ENCODE measurements at regions not wholly inside any gene's neighbourhood (a gene's known extent, or its start where the extent isn't known, plus 50 kb on each side); places are given as distances from the start of the nearest gene placed in this dataset.

- H3K27me3 ChIP-seq (ENCODE audit: control insufficient read depth in 1 of 2, insufficient read depth in 1 of 2, low read length in 2 of 2): peaks cover 0 to 19% of the 10 kb centered on the region in 2 experiments
- H4K91ac ChIP-seq (ENCODE audit: low read length): no peak overlapping the region
- H3K9ac ChIP-seq (ENCODE audit: low read length): no peak overlapping the region
- no peak overlapping the region for H2BK120ac ChIP-seq (ENCODE audit: low read depth, low read length)
- H3K4me2 ChIP-seq (ENCODE audit: low read length, poor library complexity, severe bottlenecking): no peak overlapping the region
- no peak overlapping the region for H2BK15ac ChIP-seq (ENCODE audit: low read depth, poor library complexity, severe bottlenecking)
- no peaks in the 10 kb centered on the region for H3K9me3 ChIP-seq (ENCODE audit: control insufficient read depth, low read length)
- 43% methylated on average over 2 of the region's 2 CpGs for WGBS
- H3K79me1 ChIP-seq (replicated peaks; ENCODE audit: low read length, poor library complexity, severe bottlenecking): peaks cover 5% of the 10 kb centered on the region
- no peak overlapping the region for H3K14ac ChIP-seq (ENCODE audit: low read length in 2 of 2)
- no peaks in the 10 kb centered on the region for H3K36me3 ChIP-seq (ENCODE audit: control insufficient read depth in 1 of 2, insufficient read depth in 2 of 2, low read depth in 1 of 2, low read length in 2 of 2)
- no peak for DNase-seq
- no peak overlapping the region for H2AFZ ChIP-seq (ENCODE audit: low read depth, low read length)
- no peak overlapping the region for H3K4ac ChIP-seq (ENCODE audit: low read depth in 1 of 2, low read length in 2 of 2)
- no peak overlapping the region for H2AK5ac ChIP-seq (ENCODE audit: low read length, severe bottlenecking)
- H3K18ac ChIP-seq (ENCODE audit: low read depth in 1 of 2, low read length in 2 of 2): no peak overlapping the region
- H4K8ac ChIP-seq (ENCODE audit: low read length): no peak overlapping the region
- H3K27ac ChIP-seq (ENCODE audit: low read length, poor library complexity, severe bottlenecking): no peak overlapping the region
- H2BK12ac ChIP-seq (ENCODE audit: low read length in 2 of 2): no peak overlapping the region
- no peak overlapping the region for H3K23ac ChIP-seq (ENCODE audit: low read length in 2 of 2)
- no peak overlapping the region for H2BK5ac ChIP-seq (ENCODE audit: low read depth, low read length, poor library complexity, severe bottlenecking)
- H3K4me1 ChIP-seq (ENCODE audit: control insufficient read depth, insufficient read depth, low read depth, low read length): peaks cover 25% of the 10 kb centered on the region
- H3K4me3 ChIP-seq (ENCODE audit: insufficient read depth in 1 of 2, low read depth in 1 of 2, low read length in 2 of 2): no peak overlapping the region
These were observed 263.6 kb upstream of the CRY1 start for GRCh38 chr12:107356937-107357295.

DNA sequence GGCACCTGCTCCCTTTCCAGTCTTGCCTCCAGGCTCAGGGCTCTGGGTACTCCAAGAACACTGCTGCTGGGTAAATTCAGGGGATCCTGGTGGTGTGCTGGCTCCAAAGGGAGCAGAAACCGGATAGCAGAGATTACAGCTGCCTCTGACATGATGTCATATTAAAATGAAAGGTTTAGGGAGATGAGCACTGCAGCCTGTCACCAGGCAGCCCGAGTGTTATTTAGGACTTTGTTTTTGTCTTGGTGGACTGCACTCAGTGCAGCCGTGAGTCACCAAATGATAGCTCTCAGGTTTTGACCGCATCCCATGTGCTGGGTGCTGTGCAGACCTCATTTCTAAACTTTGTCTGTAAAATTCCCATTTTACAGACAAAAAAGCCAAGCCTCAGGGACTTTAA lies 266.0 kb upstream of the CRY1 start:
- Histone ChIP-seq H2BK15ac (ENCODE audit: low read depth, poor library complexity, severe bottlenecking) (no peak overlapping the region), H3K27me3 (ENCODE audit: control insufficient read depth in 1 of 2, insufficient read depth in 1 of 2, low read length in 2 of 2) (peaks cover 0 to 17% of the 10 kb centered on the region in 2 experiments), H2AK5ac (ENCODE audit: low read length, severe bottlenecking) (no peak overlapping the region), H2BK120ac (ENCODE audit: low read depth, low read length) (no peak overlapping the region), H4K8ac (ENCODE audit: low read length) (no peak overlapping the region), H3K4me3 (ENCODE audit: insufficient read depth in 1 of 2, low read depth in 1 of 2, low read length in 2 of 2) (no peak overlapping the region), H3K4me2 (ENCODE audit: low read length, poor library complexity, severe bottlenecking) (no peak overlapping the region), H3K9ac (ENCODE audit: low read length) (peak overlapping the region; percentile 30), H3K4me1 (ENCODE audit: control insufficient read depth, insufficient read depth, low read depth, low read length) (peaks cover 25% of the 10 kb centered on the region), H3K14ac (ENCODE audit: low read length in 2 of 2) (no peak overlapping the region), H2BK12ac (ENCODE audit: low read length in 2 of 2) (no peak overlapping the region), H4K91ac (ENCODE audit: low read length) (no peak overlapping the region), H2AFZ (ENCODE audit: low read depth, low read length) (no peak overlapping the region), H3K18ac (ENCODE audit: low read depth in 1 of 2, low read length in 2 of 2) (no peak overlapping the region), H3K4ac (ENCODE audit: low read depth in 1 of 2, low read length in 2 of 2) (no peak overlapping the region), H3K79me1 (replicated peaks; ENCODE audit: low read length, poor library complexity, severe bottlenecking) (no peaks in the 10 kb centered on the region), H3K9me3 (ENCODE audit: control insufficient read depth, low read length) (no peaks in the 10 kb centered on the region), H2BK5ac (ENCODE audit: low read depth, low read length, poor library complexity, severe bottlenecking) (no peak overlapping the region), H3K27ac (ENCODE audit: low read length, poor library complexity, severe bottlenecking) (no peak overlapping the region), H3K23ac (ENCODE audit: low read length in 2 of 2) (no peak overlapping the region), H3K36me3 (ENCODE audit: control insufficient read depth in 1 of 2, insufficient read depth in 2 of 2, low read depth in 1 of 2, low read length in 2 of 2) (no peaks in the 10 kb centered on the region)
- WGBS: 34% methylated on average over 4 of the region's 4 CpGs
- DNase-seq: no peak

DNA sequence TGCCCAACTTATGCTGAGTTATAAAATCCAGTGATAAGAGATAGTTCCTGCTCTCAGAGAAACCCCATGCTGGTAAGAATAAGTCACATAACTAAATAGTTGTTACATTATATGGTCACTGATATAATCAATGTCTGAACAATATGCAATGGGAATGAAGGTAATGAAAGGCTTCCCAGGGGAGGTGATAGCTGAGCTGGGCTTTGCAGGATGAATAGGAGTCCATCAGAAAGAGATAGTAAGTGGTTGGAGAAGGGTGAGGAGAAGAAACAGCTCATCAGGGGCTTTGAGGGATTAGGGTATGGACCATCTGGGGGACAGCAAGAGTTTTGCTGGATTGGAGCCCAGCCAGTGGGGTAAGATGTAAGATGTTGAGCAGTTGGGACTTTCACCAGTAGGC lies 266.7 kb upstream of the CRY1 start:
- no peak overlapping the region for H3K4me2 ChIP-seq (ENCODE audit: low read length, poor library complexity, severe bottlenecking)
- H3K4me3 ChIP-seq (ENCODE audit: insufficient read depth in 1 of 2, low read depth in 1 of 2, low read length in 2 of 2): no peak overlapping the region
- H3K9me3 ChIP-seq (ENCODE audit: control insufficient read depth, low read length): no peaks in the 10 kb centered on the region
- H3K18ac ChIP-seq (ENCODE audit: low read depth in 1 of 2, low read length in 2 of 2): no peak overlapping the region
- no peak overlapping the region for H4K8ac ChIP-seq (ENCODE audit: low read length)
- H3K27ac ChIP-seq (ENCODE audit: low read length, poor library complexity, severe bottlenecking): no peak overlapping the region
- H4K91ac ChIP-seq (ENCODE audit: low read length): no peak overlapping the region
- no peak overlapping the region for H3K23ac ChIP-seq (ENCODE audit: low read length in 2 of 2)
- no peak overlapping the region for H3K14ac ChIP-seq (ENCODE audit: low read length in 2 of 2)
- H2AFZ ChIP-seq (ENCODE audit: low read depth, low read length): no peak overlapping the region
- peaks cover 0 to 12% of the 10 kb centered on the region in 2 experiments for H3K27me3 ChIP-seq (ENCODE audit: control insufficient read depth in 1 of 2, insufficient read depth in 1 of 2, low read length in 2 of 2)
- H2BK12ac ChIP-seq (ENCODE audit: low read length in 2 of 2): no peak overlapping the region
- H2AK5ac ChIP-seq (ENCODE audit: low read length, severe bottlenecking): peak overlapping the region; percentile 72
- H3K36me3 ChIP-seq (ENCODE audit: control insufficient read depth in 1 of 2, insufficient read depth in 2 of 2, low read depth in 1 of 2, low read length in 2 of 2): no peaks in the 10 kb centered on the region
- H2BK120ac ChIP-seq (ENCODE audit: low read depth, low read length): no peak overlapping the region
- no peak for DNase-seq
- H2BK5ac ChIP-seq (ENCODE audit: low read depth, low read length, poor library complexity, severe bottlenecking): no peak overlapping the region
- no peaks in the 10 kb centered on the region for H3K79me1 ChIP-seq (replicated peaks; ENCODE audit: low read length, poor library complexity, severe bottlenecking)
- no peak overlapping the region for H2BK15ac ChIP-seq (ENCODE audit: low read depth, poor library complexity, severe bottlenecking)
- H3K4ac ChIP-seq (ENCODE audit: low read depth in 1 of 2, low read length in 2 of 2): no peak overlapping the region
- H3K9ac ChIP-seq (ENCODE audit: low read length): no peak overlapping the region
- H3K4me1 ChIP-seq (ENCODE audit: control insufficient read depth, insufficient read depth, low read depth, low read length): peaks cover 24% of the 10 kb centered on the region

DNA sequence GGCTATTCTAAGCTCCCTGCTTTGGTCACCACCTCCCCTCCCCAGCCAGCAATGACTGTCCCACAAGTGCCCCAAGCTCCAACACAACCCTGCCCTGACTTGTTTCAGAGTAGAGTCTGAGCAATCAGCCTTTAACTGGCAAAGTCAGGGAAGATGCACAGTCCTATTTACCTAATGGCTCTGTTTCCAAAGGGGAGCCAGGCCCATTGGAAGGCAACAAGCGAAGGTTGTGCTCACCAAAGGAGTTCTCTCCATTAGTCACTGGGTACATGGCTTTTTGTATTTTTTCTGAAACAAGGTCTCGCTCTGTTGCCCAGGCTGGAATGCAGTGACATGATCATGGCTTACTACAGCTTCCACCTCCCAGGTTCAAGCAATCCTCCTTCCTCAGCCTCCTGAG lies 267.1 kb upstream of the CRY1 start:
- no peak overlapping the region for H3K4me2 ChIP-seq (ENCODE audit: low read length, poor library complexity, severe bottlenecking)
- H3K18ac ChIP-seq (ENCODE audit: low read depth in 1 of 2, low read length in 2 of 2): no peak overlapping the region
- H4K8ac ChIP-seq (ENCODE audit: low read length): no peak overlapping the region
- no peak overlapping the region for H3K4me3 ChIP-seq (ENCODE audit: insufficient read depth in 1 of 2, low read depth in 1 of 2, low read length in 2 of 2)
- no peak overlapping the region for H3K27ac ChIP-seq (ENCODE audit: low read length, poor library complexity, severe bottlenecking)
- no peak for DNase-seq
- no peak overlapping the region for H3K14ac ChIP-seq (ENCODE audit: low read length in 2 of 2)
- no peak overlapping the region for H2BK5ac ChIP-seq (ENCODE audit: low read depth, low read length, poor library complexity, severe bottlenecking)
- H3K27me3 ChIP-seq (ENCODE audit: control insufficient read depth in 1 of 2, insufficient read depth in 1 of 2, low read length in 2 of 2): peaks cover 1 to 12% of the 10 kb centered on the region in 2 experiments
- no peaks in the 10 kb centered on the region for H3K9me3 ChIP-seq (ENCODE audit: control insufficient read depth, low read length)
- H2AFZ ChIP-seq (ENCODE audit: low read depth, low read length): no peak overlapping the region
- no peaks in the 10 kb centered on the region for H3K36me3 ChIP-seq (ENCODE audit: control insufficient read depth in 1 of 2, insufficient read depth in 2 of 2, low read depth in 1 of 2, low read length in 2 of 2)
- 74% methylated on average over 2 of the region's 2 CpGs for WGBS
- H3K79me1 ChIP-seq (replicated peaks; ENCODE audit: low read length, poor library complexity, severe bottlenecking): no peaks in the 10 kb centered on the region
- H3K4ac ChIP-seq (ENCODE audit: low read depth in 1 of 2, low read length in 2 of 2): no peak overlapping the region
- H3K23ac ChIP-seq (ENCODE audit: low read length in 2 of 2): no peak overlapping the region
- no peak overlapping the region for H2BK15ac ChIP-seq (ENCODE audit: low read depth, poor library complexity, severe bottlenecking)
- no peak overlapping the region for H2BK12ac ChIP-seq (ENCODE audit: low read length in 2 of 2)
- H3K4me1 ChIP-seq (ENCODE audit: control insufficient read depth, insufficient read depth, low read depth, low read length): peaks cover 22% of the 10 kb centered on the region
- H3K9ac ChIP-seq (ENCODE audit: low read length): no peak overlapping the region
- no peak overlapping the region for H2BK120ac ChIP-seq (ENCODE audit: low read depth, low read length)
- H4K91ac ChIP-seq (ENCODE audit: low read length): no peak overlapping the region
- H2AK5ac ChIP-seq (ENCODE audit: low read length, severe bottlenecking): peak overlapping the region; percentile 72

Measured in mesenchymal stem cell (in vitro differentiated cells and primary cell).